Activated T-cell treated with anti-CD3 and anti-CD28 coated beads, Interleukin-2, amount 50 U/mL, for 72 hours (primary cell): ENCODE measurements at regions not wholly inside any gene's neighbourhood (a gene's known extent, or its start where the extent isn't known, plus 50 kb on each side); places are given as distances from the start of the nearest gene placed in this dataset.

Experiments
- ATAC-seq, 2 donors: fragments of 150-1000 bp; cut with Tn5 transposase; replicated peaks in 1 of 2; 2 replicates each; pipeline ENCODE4 v1.10.0; 2021; ENCODE audit warnings: moderate library complexity in 2 of 2, mild to moderate bottlenecking in 1 of 2
- DNase-seq, 2 donors: peaks; one replicate each; pipeline ENCODE4 v3.0.0; 2021 to 2022; ENCODE audit warnings: mixed read lengths in 1 of 2
- H3K27ac Mint-ChIP-seq: one replicate; pipeline ENCODE4 v1.8.0; 2022; ENCODE audit warnings: mild to moderate bottlenecking, moderate library complexity, mixed read lengths
- H3K27me3 Mint-ChIP-seq: one replicate; pipeline ENCODE4 v1.8.0; 2022; ENCODE audit warnings: low read depth, mixed read lengths
- H3K36me3 Mint-ChIP-seq, 2 donors: one replicate each; pipeline ENCODE4 v1.8.0; 2022; ENCODE audit warnings: mixed read lengths in 2 of 2, mild to moderate bottlenecking in 1 of 2; ENCODE audit not compliant: insufficient read depth in 2 of 2
- H3K4me1 Mint-ChIP-seq: one replicate; pipeline ENCODE4 v1.8.0; 2022; ENCODE audit warnings: low read depth, mixed read lengths
- H3K4me3 Mint-ChIP-seq, 2 donors: one replicate each; pipeline ENCODE4 v1.8.0; 2022; ENCODE audit warnings: mild to moderate bottlenecking in 2 of 2, mixed read lengths in 2 of 2, moderate library complexity in 2 of 2
- H3K9me3 Mint-ChIP-seq, 2 donors: one replicate each; pipeline ENCODE4 v1.8.0; 2022; ENCODE audit warnings: mixed read lengths in 2 of 2

DNA sequence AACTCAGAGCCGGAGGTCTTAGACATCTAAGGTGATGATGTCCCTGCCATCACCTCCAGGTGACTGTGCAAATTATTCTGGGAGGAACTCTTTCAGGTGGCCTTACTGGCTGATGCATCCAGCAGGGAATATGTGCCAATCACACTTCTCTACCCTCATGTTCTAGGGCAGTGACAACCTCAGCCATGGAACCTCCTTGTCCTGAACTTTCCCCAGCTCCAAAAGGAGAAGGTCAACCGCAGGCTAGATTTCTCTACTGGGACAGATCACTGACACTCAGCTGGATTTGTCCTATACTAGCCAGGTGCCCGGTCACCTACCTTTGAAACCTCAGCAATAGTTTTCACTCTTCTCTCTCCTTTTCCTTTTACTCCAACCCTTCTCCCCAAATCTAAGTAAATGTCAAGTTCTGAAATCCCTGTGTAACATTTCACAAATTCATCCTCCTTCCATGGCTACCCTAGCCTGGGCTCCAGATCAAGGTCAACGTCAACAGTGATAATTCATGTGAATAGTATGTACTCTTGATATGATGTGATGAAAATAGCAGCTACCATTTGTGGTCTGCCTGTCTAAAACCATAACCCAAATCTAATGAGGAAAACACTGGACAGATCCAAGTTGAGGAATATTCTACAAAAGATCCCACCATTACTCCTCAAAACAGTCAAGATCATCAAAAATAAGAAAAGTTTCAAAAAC, 115.0 kb upstream of the EGLN3 start:
- DNase-seq (no peak), ATAC-seq (no peak)
- Mint-ChIP-seq H3K9me3 (peaks cover 0 to 2% of the 10 kb centered on the region in 2 donors), H3K27ac (no peak overlapping the region), H3K4me3 (no peak overlapping the region), H3K36me3 (no peaks in the 10 kb centered on the region), H3K27me3 (peaks cover 8% of the 10 kb centered on the region), H3K4me1 (peaks cover 3% of the 10 kb centered on the region)

DNA sequence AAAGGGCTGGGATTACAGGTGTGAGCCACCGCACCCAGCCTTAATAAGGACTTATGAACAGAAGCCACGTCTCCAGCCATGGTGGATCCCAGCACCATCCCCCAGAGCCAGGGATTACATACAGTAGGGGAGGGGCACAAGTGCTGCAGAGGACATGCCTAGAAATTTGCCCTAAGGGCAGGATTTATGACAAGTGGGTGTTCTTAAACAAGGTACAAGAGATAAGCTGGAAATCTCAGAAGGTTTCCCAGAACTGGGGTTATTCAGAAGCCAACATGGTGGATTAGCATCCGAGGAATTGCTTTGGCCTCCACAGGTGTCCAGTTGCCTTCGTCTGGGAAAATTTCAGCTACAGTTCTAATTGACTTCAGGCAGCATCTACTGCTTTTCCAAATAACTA, 114.4 kb upstream of the EGLN3 start:
- Mint-ChIP-seq H3K4me3 (no peak overlapping the region), H3K36me3 (no peaks in the 10 kb centered on the region), H3K27ac (no peak overlapping the region), H3K9me3 (peaks cover 0 to 2% of the 10 kb centered on the region in 2 donors), H3K4me1 (peaks cover 9% of the 10 kb centered on the region), H3K27me3 (peaks cover 13% of the 10 kb centered on the region)
- ATAC-seq (no peak), DNase-seq (no peak)

DNA sequence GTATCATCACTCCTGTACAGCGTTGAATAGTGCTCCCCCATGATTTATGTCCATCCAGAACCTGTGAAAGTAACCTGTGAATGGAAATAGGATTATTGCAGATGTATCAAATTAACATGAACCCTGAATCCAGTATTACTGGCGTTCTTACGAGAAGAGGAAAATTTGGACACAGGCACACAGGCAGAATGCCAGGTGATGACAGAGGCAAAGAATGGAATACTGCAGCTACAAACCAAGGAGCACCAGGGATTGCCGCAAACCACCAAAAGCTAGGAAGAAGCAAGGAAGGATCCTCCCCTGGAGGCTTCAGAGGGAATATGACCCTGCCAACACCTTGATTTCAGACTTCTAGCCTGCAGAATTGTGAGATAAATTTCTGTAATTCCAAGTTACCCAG, 113.5 kb upstream of the EGLN3 start:
- Mint-ChIP-seq H3K27ac (no peak overlapping the region), H3K4me1 (peaks cover 9% of the 10 kb centered on the region), H3K9me3 (peaks cover 0 to 2% of the 10 kb centered on the region in 2 donors), H3K36me3 (no peaks in the 10 kb centered on the region), H3K4me3 (no peak overlapping the region), H3K27me3 (peaks cover 13% of the 10 kb centered on the region)
- DNase-seq = no peak
- ATAC-seq = no peak

DNA sequence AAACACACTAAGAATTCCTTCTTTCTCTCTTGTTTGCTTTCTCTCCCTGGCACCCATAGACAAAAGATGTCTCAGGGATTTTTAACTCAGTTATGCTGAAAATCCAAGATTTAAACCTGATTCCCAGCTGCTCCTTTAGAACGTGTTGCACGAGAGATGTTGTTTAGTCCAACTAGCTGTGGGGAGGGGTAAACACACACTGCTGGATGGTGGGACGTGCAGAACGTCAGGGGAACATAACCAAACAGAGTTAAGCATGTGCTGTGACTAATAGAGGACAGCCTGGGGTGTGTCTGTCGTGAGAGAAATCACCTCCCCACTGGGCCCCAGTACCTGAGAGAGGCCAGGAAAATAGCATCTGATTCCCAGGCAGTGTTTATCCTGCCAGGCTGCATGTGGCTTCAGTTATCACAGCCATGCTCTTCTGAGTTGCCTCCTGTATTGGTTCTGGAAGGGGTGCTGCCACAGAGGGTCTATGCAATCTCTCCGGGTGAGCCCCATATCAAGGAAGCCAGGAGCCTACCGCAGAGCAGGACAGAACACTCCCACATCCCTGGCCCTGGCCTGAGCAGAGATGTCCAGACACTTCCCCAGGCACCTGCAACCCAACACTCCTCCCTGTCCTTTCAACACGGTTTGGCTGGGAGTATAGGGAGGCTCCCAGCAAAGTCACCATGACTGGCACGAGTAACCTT, 112.7 kb upstream of the EGLN3 start:
- Mint-ChIP-seq H3K27ac (no peak overlapping the region), H3K4me1 (peaks cover 9% of the 10 kb centered on the region), H3K27me3 (peaks cover 13% of the 10 kb centered on the region), H3K9me3 (peaks cover 0 to 2% of the 10 kb centered on the region in 2 donors), H3K4me3 (no peak overlapping the region), H3K36me3 (no peaks in the 10 kb centered on the region)
- no peak for DNase-seq
- no peak for ATAC-seq

DNA sequence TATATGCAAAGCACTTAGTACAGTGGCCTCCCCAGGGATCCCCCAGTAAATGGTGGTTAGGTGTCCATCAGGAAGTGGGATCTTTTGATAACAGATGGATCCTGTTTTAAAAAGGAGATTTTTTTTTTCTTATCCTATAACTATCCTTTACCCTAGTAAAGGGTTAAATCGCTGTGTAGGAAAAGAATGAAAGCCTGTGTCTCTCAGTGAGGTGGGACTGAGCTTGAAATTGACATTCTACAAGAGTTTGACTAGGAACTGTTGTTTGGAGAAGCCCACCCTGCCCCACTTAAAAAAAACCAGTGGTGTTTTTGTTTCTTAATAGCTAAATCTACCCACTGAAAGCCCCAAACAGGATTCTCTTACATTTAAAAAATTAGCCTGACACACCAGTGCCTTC, 112.2 kb upstream of the EGLN3 start:
- H3K4me3 Mint-ChIP-seq = no peak overlapping the region
- H3K9me3 Mint-ChIP-seq = peaks cover 0 to 2% of the 10 kb centered on the region in 2 donors
- peaks cover 13% of the 10 kb centered on the region for H3K27me3 Mint-ChIP-seq
- peaks cover 9% of the 10 kb centered on the region for H3K4me1 Mint-ChIP-seq
- no peak for ATAC-seq
- DNase-seq = no peak
- H3K36me3 Mint-ChIP-seq = no peaks in the 10 kb centered on the region
- no peak overlapping the region for H3K27ac Mint-ChIP-seq

DNA sequence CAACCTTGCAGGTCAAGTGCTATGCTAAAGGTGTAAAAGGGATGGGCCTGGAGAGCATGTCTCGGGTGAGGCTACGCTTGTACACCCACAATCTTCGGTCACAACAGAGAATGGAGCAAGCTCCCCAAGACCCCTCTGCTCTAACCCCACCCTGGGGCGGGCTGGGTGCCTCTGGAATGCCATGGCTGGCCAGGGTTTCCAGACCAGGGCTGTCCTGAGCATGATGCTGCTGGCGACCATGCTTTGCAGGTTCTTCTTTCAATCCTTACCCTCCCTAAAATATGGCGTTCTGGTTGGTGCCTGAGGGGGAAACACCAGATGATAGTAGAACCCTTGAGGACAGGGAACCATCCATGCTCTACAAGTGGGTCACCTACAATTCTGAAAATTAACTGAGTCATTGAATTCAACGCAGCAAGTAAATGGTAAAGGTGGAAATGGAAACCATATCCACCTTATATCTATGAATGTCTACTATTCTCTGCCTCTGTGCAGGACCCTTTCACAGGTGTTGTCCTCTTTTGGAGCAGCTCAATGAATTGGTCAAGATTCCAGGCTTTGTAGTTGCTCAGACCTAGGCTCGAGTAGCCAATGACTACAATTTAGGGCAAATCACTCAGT, 111.6 kb upstream of the EGLN3 start:
- peaks cover 13% of the 10 kb centered on the region for H3K27me3 Mint-ChIP-seq

DNA sequence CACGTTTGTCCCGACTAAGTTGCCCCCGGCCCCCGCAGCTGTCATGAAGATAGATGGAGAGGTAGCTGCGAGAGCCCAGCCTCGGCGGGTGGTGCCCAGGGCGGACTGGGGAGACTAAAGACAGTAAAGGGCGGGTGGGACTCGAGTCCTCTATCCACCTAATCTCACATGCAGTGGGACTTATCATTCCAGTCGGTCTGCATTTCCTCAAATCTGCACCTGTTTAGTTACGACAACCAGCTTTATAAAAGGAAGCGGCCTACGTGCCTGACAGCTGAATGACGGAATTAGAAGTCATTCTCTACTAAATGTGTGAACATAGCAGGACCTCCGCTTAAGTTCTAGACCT, 109.8 kb upstream of the EGLN3 start:
- Mint-ChIP-seq H3K27ac (no peak overlapping the region), H3K27me3 (peaks cover 13% of the 10 kb centered on the region), H3K36me3 (no peaks in the 10 kb centered on the region), H3K4me3 (peak overlapping the region; percentile 76 to 86), H3K9me3 (no peaks in the 10 kb centered on the region), H3K4me1 (peaks cover 9% of the 10 kb centered on the region)
- peak; percentile 20 to 27 for ATAC-seq
- no peak for DNase-seq

More for the DNA sequence above, 111.6 kb upstream of the EGLN3 start:
- Mint-ChIP-seq H3K27ac (no peak overlapping the region), H3K4me1 (peaks cover 9% of the 10 kb centered on the region), H3K36me3 (no peaks in the 10 kb centered on the region), H3K9me3 (peaks cover 0 to under 1% of the 10 kb centered on the region in 2 donors), H3K4me3 (no peak overlapping the region)
- DNase-seq = no peak
- ATAC-seq = no peak

DNA sequence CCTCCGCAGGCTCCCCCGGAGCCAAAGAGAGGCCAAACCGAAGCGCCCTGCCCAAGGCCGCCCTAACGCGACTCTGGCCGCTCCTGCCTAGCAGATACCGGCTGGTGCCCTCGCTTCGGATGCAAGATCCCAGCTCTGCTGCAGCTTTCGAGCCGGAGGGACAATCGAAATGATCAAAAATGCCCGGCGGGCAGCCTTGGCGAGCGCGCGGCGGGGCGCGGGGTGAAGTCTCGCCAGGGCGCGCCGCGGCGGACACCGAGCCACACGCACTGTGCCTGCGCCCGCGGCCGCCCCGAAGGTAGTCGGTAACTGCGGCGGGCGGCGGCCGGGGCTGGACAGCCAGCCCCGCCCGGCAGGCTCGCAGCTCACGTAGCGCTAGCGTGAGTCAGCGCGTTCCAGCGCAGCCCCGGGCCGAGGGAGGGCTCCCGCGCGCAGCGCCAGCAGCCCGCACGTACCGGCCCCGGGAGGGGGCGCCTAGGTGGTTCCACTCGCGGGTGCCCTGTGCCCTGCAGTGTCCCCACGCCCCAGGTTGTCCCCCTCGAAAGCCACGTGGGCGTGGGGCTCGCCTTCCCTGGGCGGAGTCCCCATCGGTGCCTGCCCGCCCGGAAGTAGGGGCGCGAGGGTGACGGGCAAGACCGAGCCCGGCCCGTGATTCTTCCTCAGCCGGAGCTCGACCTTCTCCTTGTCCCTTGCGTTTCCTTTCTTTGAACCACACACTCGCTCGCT, 109.2 kb upstream of the EGLN3 start:
- no peaks in the 10 kb centered on the region for H3K36me3 Mint-ChIP-seq
- no peaks in the 10 kb centered on the region for H3K9me3 Mint-ChIP-seq
- H3K27ac Mint-ChIP-seq = no peak overlapping the region
- H3K4me3 Mint-ChIP-seq = peak overlapping the region; percentile 76 to 86
- peak; percentile 97 to 98 for ATAC-seq
- peak; percentile 74 to 78 for DNase-seq
- H3K27me3 Mint-ChIP-seq = peaks cover 13% of the 10 kb centered on the region
- H3K4me1 Mint-ChIP-seq = peaks cover 9% of the 10 kb centered on the region

DNA sequence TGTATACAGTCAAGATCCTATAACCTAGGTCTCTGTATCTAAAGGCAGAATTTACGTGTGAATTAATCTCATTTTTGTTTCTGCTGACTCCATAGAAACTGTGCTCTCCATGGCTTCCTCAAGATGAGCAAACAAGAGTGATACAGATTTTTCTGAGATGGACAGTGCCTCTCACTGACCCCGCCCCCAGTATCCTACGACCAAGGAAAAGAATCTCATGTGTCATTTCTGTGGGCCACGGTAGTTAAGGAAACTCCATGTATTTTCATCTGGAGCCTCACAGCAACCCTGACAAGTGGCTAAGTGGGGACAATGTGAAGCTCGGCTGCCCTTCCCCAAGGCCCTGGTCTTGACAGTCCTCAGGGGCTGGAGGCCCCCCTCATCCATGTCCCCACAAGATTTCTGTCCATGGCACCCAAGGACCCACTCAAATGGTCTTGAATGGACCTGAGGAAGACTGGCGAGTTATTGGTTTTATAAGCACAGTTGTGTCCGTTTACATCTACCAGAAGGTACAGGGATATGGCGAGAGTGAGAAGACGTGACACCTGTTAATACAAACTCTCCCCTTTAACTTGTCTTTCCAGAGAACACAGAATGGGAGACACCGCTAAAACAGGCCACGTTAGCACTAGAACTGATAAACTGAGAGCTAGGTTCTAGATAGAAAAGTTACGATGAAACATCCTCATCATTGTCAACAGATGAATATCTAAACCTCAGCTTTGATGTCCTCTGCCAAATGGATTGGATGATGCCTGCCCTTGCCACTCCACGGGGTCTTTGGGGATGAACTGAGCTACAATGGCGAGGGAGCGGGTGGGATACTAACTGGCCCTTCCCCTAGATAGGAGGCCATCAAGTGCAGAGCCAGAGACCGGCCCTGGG, 108.4 kb upstream of the EGLN3 start:
- Mint-ChIP-seq H3K9me3 (no peaks in the 10 kb centered on the region), H3K4me1 (peaks cover 9% of the 10 kb centered on the region), H3K4me3 (peak overlapping the region; percentile 75 to 76), H3K27ac (no peak overlapping the region), H3K27me3 (peaks cover 13% of the 10 kb centered on the region), H3K36me3 (no peaks in the 10 kb centered on the region)
- ATAC-seq = no peak
- DNase-seq = no peak

DNA sequence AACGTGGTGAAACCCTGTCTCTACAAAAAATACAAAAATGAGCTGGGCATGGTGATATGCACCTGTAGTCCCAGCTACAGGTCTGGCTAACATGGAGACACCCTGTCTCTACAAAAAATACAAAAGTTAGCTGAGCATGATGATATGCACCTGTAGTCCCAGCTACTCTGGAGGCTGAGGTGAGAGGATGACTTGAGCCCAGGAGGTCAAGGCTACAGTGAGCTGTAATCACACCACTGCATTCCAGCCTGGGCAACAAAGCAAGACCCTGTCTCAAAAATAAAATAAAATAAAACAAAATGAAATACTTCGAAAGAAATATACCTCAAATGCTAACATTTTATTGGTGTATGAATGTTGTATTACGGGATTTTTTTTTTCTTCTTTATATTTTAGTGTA, 107.6 kb upstream of the EGLN3 start:
- H3K4me3 Mint-ChIP-seq = no peak overlapping the region

DNA sequence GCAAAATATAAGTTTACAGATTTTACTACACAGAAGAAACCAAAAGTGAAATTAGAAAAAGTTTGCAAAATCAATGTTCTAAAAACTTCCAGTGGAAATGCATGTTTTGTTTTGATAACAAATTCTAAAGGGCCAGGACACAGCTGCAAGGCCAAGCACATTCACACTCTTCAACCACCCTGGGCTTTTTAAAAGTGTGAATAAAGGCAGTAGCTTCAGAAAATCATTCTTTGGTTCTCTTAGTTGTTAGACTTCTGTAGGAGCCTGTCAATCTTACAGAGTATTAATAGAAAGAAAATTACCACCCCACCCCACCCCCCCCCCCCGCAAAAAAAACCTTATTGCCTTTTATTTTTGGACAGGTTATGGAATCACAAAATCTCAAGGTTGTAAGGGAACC, 105.2 kb upstream of the EGLN3 start:
- H3K4me1 Mint-ChIP-seq = peaks cover 22% of the 10 kb centered on the region
- peaks cover 7% of the 10 kb centered on the region for H3K27me3 Mint-ChIP-seq
- DNase-seq (no peak), ATAC-seq (no peak)
- no peak overlapping the region for H3K27ac Mint-ChIP-seq
- no peaks in the 10 kb centered on the region for H3K9me3 Mint-ChIP-seq
- H3K36me3 Mint-ChIP-seq = no peaks in the 10 kb centered on the region
- H3K4me3 Mint-ChIP-seq = no peak overlapping the region

More for the DNA sequence above, 107.6 kb upstream of the EGLN3 start:
- Mint-ChIP-seq H3K36me3 (no peaks in the 10 kb centered on the region), H3K9me3 (no peaks in the 10 kb centered on the region), H3K27me3 (peaks cover 13% of the 10 kb centered on the region), H3K4me1 (peaks cover 9% of the 10 kb centered on the region), H3K27ac (no peak overlapping the region)
- DNase-seq (no peak), ATAC-seq (no peak)

DNA sequence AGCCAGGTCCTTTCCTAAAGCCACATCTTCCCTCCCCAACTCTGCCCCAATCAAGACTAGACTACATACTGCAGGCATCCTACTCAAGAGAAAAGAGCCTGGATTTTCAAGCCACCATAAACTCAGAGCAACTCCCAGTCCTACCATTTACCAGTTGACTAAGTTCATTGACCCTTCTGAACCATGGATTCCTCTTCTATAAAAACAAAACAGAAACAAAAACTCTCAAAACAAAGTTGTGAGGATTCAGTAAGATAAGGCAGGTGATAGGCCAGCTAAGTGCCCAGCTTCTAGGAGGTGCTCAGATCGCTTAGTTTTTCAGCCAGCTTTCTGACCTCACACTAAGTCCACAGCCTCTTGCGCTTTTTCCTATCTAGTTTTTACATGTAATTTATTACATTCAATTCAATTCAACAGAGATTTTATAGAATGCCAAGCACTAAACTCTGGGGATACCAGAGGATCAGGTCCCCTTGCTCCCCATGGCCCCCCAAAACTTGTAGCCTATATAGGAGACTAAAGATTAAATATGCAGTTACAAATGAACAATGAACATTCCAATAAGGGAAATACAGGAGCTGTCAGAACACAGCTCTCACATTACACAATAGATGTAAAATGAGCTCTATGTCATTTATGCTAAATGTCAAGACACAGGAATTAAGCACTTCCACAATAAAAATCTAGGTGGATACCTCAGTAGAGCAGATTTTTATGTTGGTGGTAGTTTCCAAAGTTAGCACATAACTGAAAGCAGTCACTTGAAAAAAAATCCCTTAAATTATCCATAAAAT, 104.5 kb upstream of the EGLN3 start:
- Mint-ChIP-seq H3K9me3 (peaks cover 0 to 4% of the 10 kb centered on the region in 2 donors), H3K4me3 (no peak overlapping the region), H3K4me1 (peaks cover 22% of the 10 kb centered on the region), H3K36me3 (no peaks in the 10 kb centered on the region), H3K27me3 (peaks cover 7% of the 10 kb centered on the region), H3K27ac (no peak overlapping the region)
- no peak for ATAC-seq
- no peak for DNase-seq
